Activated naive CD4-positive, alpha-beta T cell treated with Interleukin-2 at 50 U/mL for 16 hours (primary cell): ENCODE measurements at regions not wholly inside any gene's neighbourhood (a gene's known extent, or its start where the extent isn't known, plus 50 kb on each side); places are given as distances from the start of the nearest gene placed in this dataset.
A peak's percentile ranks its signal among the peaks of the same experiment; 100 is the strongest.

Experiments used
- DNase-seq: peaks from one replicate; pipeline ENCODE4 v3.0.0-alpha.2; 2020

DNA sequence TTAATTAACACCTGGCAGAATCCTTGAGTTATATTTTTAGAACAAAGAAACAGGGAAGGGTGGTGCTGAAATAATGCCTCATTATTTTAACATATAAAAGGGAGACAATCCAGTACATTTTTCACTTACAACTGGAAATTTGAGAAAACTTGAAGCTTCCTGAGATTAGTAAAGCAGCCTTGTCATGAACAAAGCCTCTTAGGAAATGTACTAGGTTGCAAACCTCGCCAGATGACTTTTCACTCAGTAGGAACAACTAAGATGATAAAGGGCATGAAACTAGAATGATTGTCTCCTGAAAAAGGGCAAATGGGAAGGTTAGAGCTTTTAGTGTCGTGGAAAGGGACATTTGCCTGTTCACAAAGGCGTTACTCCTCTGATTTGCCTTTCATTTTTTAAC, 289.6 kb downstream of the ETS1 start:
- DNase-seq: no peak

DNA sequence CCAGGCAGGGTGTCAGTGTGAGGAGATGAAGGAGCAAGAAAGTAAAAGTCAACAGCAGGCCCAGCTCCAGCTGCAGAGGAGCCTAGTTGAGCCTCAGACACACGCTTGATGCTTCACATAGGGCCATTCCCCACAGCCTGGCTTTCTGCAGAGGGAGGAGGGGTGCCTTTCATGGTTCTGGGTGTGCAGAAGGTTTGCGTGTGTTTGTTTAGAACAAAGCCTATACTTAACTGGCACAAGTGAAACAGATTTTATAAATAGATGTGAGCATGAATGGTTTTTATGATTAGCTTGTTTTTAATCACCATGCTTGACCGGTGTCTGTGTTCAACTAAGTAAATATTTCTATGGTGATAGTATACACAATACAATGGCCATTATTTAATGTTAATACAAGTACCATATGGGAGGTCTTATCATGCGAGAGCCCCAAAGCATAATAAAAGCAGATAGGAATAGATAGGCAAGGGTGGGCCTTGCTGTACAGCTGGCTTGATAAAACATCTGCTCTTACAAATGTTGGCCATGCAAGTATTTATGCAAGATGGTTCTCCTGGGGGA, 290.2 kb downstream of the ETS1 start:
- no peak for DNase-seq

DNA sequence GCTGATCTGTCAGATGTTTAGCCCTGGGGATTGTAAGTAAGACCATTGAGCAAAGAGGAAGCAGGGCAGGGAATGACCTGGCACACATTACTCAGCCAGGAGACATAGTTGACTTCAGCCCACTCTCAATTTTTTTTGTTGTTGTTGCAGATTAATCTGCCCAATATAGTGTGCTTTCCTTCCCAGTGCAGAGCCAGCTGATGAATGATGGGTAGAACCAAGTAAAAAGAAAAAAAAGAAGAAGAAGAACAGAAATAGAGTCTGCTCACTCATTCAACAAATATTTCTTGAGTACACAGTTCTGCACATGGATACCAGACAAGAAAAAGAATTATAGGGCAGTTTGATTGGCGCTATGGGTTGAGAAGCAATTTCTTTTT, 292.7 kb downstream of the ETS1 start:
- no peak for DNase-seq

DNA sequence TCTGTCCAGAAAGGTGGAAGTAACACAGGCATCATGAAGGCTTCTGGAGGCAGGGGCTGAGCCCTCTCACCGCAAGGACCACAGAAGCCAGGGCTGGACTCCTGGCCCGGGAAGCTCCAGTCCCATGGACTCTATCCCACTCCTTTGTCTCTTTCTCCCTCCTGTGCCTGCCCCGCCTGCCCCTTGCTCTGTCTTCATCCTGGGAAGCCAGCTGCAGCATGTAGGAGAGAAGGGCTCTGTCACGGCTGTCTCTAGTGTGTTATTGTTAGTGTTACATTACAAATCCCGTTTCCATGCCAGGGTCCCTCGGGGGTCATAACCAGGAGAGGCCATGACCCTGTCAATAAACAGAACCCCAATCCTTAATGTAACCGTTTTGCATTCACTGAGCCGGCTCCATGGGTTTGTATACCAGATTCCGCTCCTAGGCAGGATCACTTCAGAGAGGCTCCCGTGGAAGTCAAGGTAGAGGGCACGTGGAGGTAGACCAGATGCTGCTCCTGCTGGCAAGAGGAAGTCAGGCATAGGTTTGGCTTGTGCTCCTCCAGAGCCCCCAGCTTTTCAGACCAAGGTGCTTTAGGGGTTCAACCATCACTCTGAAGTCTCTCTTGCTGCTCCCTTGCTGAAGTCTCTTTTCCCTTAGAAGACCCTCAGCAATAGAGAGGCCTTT, 293.2 kb downstream of the ETS1 start:
- DNase-seq: no peak

DNA sequence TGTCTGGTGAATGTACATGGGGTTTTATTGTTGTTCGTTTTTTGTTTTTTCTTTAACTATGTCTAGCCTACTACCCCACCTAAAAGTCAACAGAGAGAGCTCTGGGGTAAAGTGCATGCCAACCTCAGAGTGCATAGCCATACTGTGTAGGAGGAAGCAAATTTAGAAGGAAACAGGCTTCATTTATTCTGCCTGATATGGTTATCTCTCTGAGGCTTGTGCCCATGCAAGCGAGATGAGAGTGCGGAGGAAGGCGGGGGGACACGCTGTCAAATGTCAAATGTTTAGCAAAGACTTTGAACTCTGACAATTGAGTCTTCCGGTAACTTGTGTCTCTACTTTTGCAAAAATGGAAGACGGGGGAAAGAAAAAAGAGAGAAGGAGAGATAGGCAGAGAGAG, 295.5 kb downstream of the ETS1 start:
- peak; percentile 63 for DNase-seq

DNA sequence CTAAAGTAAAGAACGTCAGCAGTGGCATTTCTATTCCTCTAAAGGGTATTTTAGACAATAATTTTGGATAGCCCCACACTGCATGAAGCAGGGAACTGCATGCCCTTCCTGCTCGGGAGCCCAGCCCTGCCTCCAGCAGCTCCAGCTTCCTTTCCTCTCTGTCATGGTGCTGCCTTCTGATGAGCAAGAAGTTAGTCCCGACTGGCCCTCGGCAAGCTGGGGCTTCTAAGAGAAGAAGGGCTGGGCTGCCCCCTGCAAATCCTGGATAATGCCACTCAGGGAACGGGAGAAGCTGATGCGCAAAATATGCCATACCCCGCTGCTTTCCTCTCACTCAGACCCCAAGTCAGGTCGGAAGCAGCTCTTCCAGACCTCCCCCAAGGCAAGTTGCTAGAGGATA, 296.4 kb downstream of the ETS1 start:
- DNase-seq: no peak

DNA sequence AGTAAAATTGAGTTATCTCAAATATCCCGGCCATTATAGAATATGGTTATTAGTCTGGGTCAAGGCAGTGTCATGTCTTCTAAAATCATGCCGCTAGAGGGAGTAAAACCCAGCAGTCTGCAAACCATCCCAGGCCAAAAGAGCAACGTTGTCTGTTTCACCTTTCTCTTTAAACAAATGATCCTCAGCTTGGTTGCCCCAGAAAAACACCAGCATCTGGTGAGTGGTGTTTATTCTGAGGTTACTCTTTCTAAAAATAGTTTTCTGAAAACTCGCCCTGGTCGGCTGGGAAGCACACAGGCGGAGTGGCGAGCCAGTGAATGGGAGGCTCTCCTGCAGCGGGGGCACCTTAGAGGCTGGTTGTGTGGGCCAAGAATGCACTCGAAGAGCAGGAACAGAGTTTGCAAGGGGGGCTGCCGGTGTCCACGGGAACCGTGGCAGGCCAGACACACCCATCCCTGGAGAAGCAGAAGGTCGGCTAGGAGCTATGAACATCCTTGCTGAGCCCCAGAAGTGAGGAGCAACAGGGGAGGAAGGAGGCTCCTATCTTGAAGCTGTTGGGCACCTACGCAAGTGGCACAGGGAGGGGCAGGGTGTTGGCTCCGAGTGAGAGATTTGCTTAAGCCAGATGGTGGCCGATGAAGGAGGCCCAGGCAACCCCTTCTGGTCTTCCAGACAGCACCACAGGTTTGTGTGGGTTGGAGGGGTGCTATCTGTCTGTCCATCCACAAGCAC, 297.1 kb downstream of the ETS1 start:
- DNase-seq: peak; percentile 72

DNA sequence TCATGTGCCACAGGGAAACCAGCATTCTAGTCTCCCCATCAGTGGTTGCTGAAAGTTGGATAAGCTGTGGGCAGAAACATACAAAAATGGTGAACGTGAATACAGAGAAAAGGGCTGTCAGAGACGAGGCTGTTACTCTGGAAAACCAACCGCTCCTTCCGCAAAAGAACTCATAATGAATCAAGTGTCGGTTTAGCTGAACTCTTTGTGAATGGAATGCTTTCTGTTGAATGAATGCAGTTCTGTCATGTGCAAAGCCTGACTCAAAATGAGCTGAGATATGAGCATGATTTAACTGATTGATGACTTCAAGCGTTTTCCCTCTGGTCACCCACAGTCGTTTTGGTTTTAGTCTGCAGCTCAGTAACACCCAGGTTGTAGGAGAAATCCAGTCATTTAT, 298.3 kb downstream of the ETS1 start:
- DNase-seq: peak; percentile 54

DNA sequence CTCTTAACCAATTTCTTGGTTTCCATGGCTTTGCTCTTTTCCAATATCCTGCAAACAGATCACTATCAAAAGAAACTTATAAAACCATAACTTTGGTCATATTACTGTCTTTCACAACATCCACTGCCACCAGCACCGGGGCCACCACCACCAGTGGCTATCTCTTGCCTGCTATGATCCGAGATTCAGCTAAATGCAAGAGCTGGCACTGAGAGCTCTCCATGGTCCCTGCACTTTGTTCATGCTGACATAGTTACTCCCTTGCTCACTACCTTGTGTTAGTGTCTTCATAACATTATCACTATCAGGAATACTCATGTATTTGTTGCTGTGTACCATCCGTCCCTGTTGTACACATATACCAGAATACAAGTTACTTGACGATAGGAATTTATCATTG, 299.0 kb downstream of the ETS1 start:
- DNase-seq: no peak

DNA sequence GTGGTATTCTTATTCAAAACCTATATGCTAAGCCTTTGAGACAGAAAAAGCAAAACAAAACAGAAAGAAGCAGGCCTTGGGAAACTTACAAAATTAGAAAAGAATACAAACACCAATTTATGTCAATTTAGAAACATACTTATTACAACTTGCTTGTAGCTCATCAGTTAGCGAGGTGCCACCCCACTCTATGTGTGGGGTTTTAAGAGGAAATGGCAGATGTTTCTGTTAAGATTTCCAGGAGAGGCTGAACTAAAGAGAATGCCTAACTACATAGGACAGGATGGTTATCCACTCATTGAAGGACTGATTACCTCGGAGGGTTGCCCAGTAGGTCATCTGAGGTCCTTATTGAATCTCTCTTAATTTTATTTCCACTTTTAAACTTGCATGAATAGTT, 302.0 kb downstream of the ETS1 start:
- DNase-seq: no peak

DNA sequence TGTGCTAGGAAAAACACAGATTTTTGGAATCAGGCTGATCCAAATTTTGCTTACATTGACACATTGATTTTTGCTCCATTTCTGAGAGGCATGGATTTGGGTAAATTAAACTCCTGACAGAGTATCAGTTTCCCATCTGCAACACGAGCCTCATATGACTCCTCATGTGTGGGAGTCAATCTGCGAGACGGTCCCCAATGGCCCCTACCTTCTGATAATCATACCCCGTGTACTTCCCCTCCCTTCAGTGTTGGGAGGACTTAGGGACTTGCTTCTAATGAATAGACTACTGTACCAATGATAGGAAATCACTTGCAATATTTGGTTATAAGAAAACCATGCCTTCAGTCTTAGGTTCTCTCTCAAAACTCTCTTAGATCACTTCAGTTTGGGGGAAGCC, 302.7 kb downstream of the ETS1 start:
- no peak for DNase-seq

DNA sequence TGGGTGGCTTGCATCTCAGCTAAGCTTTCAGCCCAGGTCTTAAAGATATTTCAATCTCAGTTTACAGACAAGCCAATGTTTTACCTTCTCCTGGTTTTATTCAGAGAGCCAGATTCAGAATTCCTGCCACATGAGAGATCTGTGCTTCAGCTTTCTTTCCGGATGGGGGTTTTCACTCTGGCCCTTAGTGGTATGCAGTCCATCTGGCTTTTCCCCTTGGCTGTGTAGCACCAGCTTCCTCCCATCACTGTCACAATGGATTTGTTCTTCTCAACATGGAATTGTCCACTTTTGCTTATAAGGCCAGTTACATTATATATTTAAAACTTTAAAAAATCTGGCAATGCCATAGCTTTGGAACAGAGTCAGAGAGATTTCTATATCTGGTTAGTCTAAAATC, 303.9 kb downstream of the ETS1 start:
- no peak for DNase-seq

DNA sequence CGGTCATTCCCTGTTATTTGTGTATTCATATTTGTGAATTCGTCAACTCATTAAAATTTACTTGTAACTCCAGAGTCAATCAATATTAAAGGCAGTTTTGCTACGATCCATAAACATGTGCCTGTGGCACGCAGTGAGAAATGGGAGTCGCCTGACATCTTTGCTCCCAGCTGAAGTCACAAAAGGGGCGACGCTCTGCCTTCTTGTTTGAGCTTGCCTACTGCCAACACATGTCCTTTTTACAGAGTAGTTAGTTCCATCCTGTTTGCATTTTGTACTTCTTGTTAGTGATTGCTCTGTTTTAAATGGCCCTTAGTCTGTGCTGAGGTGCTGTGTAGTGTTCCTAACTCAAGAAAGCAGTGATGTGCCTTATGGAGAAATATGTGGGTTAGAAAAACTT, 305.3 kb downstream of the ETS1 start:
- no peak for DNase-seq

DNA sequence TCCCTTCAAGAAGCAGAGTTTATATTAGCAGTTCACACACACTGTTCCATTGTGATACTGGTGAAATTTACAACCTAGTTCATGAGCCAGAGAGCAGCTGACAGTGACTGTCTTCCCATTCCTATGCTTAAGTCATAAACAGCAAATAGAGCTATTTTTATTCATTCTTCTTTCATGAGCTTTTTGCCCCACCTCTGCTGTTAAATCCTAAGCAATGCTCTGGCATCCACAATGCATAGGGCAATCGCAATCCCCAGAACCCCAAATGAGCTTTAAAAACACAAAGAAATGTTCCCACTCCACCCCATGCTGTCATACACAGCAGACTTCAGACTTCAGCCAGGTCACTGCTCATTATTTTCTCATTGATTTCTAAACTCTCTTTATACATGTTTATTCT, 307.5 kb downstream of the ETS1 start:
- no peak for DNase-seq

DNA sequence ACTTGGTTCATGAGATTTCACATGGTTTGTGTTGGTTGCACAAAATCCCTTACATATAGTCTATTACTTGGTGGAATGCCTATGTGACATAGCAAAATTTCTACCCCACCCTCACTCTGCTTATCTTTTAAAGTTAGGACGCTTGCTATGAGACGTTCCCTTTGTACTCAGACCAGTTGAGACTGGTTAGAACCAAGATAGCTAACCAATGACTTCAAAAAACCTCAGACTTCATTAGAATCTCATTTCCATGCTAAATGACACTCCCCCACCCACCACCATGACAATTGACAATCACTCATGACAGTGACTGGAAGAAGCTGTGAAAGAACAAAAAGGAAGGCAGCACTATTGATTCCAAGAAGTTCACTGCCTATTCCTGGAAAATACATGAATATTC, 313.6 kb downstream of the ETS1 start:
- no peak for DNase-seq

DNA sequence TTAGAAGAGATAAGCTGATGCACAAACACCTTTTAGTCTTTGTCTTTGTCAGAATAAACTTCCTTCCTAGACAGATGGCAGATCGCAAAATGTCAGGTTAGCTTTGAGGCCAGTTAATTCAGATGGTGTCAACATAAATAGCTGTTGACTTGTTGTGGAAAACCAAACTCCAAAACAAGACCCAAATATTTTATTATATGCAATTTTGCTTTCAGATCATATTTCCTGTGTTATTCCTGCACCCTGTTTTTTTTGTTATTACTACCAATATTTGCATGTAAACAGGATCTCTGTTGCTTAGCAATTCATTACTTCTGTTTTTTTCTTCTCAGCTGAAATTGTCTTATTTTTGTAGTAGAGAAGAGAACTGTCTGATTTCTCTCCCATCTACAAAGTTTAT, 316.0 kb downstream of the ETS1 start:
- no peak for DNase-seq

DNA sequence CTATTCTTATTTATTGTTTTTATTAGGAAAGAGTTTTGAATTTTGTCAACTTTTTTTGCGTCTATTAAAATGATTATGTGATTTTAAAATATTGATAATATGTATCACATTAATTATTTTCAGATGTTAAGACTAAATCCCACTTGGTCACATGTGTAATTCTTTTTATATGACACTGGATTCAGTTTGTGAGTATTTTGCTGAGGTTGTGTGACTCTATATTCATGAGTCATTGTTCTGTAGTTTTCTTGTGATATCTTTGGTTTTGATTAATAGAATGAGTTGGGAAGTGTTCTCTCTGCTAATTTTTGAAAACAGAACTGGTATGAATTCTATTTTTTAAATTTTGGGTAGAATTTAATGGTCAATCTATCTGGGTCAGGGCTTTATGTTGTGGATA, 317.9 kb downstream of the ETS1 start:
- DNase-seq: no peak

DNA sequence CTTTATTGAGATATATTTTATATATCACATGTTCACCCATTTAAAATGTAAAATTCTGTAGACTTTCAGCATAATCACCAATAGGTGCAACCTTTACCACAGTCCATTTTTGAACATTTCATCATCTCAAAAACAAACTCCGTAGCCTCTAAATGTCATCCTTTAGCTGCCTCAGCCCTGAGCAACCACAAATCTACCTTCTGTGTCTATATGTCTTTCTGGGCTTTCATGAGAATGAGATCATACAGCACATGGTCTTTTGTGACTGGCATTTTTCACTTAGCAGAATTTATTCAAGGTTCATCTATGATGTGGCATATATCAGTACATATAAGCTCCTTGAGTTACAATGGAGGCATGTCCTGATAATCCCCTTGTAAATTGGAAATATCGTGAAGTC, 320.5 kb downstream of the ETS1 start:
- no peak for DNase-seq

DNA sequence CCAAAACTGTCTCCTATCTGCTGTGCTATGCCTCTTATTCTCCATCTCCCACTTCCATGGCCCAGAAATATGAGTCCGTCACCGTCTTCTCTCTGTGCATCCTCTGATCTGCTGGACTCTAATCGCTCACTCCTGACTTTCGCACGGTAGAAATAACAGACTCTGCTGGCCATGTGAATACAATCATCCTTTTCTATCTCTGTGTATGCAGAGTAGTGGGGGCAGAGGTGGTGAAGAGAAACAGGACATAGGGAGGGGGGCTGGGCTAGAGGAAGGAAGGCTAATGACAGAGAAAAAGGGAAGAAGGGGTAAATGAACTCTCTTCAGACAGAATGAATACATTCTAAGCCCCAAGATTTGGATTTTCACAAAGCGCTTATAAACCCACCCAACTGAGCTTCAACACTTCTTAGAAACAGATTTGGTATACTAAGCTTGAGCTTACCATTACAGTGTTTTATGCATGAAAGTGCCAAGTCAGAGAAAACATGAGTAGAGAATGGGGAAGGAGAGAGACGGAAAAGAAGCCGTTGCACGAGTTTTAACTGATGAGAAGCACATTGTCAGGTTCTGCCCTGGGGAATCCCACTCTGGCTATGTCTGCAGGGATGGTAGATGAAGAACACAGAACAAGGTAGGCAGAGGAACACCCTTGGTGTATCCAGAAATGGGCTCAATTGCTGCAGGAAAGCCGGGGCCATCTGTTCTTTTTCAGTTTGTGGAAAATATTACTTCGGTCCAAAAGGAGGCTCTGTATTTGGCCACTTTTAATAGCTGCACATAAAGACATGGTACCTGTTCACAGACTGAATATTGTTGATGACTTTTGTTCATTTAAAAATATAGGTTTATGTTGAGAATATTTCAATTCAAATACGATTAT, 324.7 kb downstream of the ETS1 start:
- DNase-seq: no peak

DNA sequence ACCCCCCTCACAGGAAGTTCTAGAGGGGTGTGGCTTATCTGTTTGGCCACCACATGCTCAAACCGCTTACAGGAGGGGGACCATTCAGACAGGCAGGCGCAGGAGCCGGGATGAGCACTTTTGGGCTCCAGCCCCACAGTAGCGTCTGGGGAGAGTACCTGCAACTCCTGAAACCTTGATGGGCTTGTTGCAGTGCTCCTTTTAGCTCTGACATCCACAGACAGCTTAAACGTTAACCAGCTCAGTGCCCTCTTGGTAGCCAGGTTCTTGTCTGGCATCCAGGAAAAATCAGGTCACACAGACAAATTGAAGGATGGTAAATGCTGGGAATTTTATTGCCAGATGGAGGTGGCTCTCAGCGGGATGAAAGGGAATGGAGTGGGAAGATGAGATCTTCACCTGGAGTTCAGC, 326.3 kb downstream of the ETS1 start:
- no peak for DNase-seq

DNA sequence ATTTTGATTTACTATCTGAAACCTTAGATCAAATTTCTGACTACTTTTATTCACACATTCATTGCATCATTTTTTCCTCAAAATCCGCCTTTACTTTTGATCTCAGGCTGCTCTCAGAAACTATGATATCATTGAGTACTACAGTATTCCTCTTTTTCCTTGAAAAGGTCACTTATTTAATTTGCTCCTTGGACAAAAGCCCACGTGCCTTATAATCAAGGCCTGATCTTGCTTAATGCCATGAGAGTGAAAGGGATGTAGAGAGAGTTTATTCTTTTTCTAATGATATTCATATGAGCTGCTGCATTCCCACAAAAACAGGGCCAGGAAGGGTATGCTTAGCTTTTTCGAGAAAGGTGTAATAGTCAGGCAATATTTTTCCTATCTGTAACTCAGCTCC, 327.0 kb downstream of the ETS1 start:
- no peak for DNase-seq

DNA sequence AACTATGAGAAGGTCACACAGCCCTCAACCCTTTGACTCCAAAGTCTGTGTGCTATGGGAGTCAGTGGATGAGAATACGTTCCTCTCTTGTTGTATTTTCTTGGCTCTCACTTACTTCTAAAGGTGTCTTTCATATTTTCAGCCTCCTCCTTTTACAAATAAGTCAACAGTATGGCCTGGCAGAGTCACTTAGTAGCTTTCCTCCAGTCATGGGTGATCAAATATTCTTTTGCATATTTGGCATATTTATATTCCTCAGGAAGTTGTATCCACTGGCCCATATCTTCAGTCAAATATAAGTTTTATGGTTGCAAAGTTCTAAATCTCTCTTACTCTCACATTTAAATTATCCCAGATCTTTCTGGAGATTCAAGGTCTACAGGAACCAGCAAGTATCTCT, 327.5 kb downstream of the ETS1 start:
- DNase-seq: no peak

DNA sequence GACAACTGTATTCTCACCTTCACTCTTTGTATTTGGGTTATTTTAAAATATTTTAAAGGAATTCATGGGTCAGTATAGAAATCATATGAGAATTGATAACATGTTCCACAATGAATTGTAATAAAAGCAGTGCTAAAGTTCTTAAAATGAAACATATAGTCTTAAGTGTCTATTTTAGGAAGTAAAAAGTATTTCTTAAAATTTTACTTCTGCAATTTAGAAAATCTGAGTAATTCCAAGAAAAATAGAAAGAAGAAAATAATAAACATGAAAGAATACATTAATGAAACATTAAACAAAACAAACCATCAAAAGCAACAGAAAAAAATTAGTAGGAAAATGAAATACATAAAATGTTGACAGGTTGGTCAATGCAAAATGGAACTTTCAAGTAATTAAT, 332.4 kb downstream of the ETS1 start:
- DNase-seq: no peak

DNA sequence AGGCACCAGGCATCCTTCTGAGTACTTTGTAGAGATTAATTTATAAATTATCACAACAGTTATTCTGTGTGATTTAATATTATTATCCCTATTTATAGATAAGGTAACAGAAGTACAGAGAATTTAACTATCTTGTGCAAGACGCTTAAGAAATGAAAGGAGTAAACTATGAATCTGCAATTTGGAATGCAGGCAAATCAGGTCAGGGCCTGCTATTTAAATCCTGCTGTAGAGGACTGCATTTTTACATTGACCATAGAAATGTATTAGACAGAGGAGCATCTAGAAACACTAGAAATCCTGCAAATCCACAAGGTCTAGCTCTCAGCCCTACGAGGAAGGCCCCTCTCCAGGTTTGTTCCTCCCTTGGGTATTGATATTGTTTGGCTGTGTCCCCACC, 336.2 kb downstream of the ETS1 start:
- DNase-seq: no peak
